HG03039 (cell line): ENCODE measurements at regions not wholly inside any gene's neighbourhood (a gene's known extent, or its start where the extent isn't known, plus 50 kb on each side); places are given as distances from the start of the nearest gene placed in this dataset.
"Not testable (repeated sequence)": the region's sequence is repeated elsewhere in the genome, so short reads cannot be mapped to it uniquely, and the experiment has no call there.

ENCODE experiments used
- ATAC-seq: cut with Tn5 transposase; IDR thresholded peaks from one replicate; pipeline ENCODE4 v1.9.1; 2021; ENCODE audit warnings: mild to moderate bottlenecking, moderate library complexity; ENCODE audit not compliant: unreplicated experiment

DNA sequence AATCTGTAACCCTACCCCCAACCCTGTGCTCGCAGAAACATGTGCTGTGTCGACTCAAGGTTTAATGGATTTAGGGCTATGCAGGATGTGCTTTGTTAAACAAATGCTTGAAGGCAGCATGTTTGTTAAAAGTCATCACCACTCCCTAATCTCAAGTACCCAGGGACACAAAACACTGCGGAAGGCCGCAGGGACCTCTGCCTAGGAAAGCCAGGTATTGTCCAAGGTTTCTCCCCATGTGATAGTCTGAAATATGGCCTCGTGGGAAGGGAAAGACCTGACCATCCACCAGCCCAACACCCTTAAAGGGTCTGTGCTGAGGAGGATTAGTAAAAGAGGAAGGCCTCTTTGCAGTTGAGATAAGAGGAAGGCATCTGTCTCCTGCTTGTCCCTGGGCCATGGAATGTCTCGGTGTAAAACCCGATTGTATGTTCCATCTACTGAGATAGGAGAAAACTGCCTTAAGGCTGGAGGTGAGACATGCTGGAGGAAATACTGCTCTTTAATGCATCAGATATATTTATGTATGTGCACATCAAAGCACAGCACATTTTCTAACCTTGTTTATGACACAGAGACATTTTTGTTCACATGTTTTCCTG, 94.4 kb downstream of the LSM3 start:
- not testable (repeated sequence) for ATAC-seq

DNA sequence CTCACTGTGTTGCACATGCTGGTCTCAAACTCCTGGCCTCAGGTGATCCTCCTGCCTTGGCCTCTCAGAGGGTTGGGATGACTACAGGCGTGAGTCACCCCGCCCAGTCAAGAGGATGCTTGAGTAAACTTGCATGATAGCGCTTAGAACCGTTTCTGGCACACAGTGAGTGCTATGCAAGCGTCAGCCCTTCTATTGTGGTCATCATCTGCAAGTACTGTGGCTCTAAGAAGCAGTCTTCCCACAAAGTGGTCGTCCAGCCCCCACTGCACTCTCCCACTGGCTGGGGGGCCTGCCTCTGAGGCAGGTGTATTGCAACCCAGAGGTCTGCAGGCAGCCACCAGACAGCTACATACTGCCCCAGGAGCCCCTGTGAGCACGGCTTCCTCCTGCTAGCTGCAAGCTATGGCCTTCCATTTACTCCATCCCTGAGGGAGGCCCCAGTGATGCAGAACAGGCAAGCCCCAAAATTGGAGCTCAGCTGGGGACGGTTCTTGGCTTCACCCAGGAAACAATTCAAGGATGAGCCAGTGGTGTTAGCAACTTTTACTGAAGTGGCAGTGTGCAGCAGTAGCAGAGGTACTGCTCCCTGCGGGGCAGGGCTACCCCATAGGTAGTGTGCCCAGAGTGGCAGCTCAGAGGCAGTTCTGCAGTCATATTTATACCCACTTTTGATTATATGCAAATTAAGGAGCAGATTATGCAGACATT, 95.4 kb downstream of the LSM3 start:
- ATAC-seq = no peak

DNA sequence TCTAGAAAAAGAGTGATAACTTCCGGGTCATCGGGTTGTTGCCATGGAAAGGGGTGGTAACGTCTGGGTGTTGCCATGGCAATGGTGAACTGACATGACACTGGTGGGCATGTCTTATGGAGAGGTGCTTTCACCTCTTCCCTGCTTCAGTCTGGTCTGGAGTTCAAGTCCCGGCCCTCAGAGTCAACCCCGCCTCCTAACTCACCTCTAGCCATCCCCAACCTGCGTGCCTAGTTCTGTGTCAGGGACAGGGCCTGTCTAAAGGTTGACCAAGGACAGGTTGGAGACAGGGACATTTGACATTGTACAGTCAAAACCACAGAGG, 96.0 kb downstream of the LSM3 start:
- no peak for ATAC-seq

DNA sequence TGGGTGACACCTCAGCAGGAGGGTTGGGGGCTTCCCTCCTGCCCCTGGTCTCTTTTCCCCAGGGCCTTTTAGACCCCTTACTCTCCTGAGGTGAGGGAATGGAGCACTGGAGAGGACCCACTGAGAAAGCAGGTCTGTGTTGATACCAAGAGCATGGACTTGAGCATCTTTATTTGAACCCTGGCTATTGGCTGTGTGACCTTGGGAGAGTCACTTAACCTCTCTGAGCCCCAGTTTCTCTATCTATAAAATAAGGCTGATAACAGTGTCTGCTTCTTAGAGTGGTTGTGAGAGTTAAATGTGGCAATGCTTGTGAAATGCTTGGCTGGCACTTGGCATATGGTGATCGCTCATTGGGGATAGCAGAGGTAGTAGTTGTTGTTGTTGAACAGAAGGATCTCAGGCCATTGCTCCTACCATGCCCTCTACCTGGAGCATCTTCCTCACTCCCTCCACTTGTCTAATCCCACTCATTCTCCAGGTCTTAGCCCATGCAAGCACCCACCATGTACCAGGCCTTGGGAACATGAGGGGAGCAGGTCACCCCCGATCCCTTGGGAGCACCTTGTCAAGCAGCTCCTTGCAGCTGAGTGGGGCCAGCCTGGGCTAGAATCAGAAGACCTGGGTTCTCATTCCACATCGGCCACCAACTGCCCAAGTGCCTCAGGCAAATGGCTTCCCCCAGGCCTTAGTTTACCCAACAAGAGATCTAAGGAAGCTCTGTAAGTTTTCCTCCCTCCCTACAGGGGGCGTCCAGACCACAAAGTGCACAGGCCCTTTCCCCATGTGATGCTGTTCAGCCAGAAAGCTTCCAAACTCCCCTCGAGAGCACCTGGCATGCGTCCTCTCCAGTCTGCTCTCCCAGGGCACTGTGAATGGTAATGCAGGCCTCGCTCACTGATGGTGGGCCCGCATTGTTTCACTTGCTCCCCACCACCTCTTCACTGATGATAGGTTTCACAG, 96.7 kb downstream of the LSM3 start:
- no peak for ATAC-seq

DNA sequence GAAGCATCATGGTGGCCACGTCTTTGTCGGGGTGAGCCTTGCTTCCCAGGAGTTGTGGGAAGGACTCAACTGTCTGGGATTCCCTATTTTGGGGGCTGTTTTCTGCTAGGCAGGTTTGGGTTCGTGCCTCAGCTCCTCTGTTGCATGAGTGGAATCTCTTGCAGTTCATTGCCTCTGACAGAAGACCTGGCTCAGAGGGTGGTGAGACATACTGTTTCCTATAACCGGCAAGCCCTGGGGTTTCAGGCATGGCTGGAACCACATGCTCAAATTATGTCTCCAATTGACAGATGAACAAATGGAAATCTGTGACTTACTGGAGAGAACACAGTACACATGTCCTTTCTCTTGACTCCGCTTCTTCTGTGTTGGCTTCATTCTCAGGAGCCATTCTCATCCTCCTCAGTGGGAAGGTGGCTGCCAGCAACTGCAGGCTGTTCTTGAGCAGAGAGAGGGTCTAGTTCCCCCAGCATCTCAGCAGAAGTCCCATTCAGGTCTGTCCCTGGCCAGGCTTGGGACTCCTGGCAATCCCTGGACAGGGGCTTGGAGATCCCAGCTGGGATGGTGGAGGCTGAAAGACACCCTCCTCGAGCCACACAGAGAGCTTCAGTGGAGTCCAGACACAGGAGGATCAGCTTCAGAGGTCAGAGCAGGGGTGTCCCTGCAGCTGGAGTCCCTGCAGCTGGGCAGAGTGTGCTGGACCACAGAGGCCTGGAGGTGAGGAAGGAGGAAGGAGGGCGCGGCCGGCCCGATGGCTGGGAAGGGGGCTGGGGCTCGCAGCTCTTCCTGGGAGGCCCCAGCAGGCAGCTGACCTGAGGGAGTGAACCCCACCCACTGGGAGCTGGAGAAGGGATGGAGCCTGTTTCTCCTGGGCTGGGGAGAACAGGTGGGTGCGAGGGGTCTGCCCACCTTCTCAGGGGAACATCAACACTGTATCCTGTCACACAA, 97.6 kb downstream of the LSM3 start:
- ATAC-seq = no peak

DNA sequence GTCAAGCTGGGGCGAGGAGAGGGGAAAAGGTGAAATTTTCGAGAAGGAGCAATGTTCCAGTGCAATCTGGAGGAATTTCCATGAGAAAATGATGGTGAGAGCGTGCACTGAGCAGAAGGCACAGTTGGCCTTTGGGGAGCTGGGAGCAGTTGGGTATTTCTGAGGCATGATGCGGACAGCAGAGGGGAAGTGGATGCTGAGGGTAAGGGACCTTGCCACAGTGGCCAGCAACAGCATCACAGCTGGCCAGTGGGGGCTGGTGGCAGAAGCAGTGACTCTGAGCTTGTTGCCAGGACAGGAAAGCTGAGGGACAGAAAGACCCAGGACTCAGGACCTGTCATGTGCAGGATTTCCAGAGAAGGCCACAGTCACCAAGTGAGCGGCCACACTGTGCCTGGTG, 98.9 kb downstream of the LSM3 start:
- ATAC-seq = no peak

DNA sequence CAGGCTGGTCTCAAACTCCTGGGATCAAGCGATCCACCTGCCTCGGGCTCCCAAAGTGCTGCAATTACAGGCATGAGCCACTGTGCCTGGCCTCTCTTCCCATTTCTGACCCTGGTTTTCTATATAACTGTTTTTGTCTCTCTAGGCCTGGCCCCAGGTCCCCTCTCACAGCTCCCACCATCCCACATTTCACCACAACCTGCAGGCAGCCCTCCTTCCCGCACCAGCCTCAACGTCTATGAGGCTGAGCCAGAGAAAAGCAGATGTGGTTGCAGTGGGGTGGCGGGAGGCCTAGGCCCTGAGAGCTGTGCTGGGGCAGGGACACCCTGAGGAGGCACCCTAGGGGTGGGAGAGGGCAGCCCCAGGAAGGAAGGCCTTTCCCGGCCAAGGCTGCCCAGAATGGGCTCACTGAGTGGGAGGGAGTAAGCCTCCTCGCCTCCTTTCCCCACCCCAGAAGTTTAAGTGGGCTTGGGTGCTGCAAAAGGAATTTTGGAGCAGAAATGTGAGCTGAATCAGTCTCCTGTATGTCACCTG, 99.7 kb downstream of the LSM3 start:
- ATAC-seq = no peak

DNA sequence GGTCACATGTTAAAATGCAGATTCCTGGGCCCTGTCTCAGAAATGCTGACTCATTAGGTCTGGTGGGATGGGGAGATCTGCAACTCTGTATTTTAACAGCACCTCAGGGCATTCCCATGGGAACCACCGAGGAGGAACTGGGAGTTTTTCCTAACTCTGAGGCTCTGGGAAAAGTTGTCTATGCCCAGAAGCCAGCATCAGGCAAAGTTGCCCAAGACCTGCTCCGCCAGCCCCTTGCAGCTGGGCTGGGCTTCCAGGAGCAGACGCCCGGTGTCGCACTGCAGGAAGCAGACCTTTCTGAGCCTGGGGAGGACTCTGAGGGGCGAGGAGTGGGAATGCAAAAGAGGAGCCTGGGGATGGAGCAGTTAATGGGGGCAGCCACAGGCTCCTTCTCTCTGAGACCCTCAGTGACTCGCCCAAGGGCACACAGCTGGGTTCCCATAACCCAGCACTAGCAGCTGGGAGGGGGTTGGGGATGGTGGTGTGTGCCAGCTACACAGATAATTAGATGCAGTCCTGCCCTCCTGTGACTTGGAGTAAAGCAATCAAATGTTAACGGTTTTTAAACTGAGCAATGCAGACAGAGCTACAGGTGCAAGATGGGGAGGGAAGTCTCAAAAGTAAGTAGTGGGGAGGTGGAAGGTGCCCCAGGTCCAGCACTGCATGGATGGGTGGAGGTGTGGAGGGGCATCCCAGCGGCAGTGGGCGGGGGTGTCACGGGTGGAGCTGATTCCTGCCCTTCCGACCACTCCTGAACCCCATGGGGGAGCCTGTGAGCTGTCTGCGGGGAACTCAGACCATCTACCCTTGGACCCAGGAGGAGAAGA, 100.4 kb downstream of the LSM3 start:
- no peak for ATAC-seq

DNA sequence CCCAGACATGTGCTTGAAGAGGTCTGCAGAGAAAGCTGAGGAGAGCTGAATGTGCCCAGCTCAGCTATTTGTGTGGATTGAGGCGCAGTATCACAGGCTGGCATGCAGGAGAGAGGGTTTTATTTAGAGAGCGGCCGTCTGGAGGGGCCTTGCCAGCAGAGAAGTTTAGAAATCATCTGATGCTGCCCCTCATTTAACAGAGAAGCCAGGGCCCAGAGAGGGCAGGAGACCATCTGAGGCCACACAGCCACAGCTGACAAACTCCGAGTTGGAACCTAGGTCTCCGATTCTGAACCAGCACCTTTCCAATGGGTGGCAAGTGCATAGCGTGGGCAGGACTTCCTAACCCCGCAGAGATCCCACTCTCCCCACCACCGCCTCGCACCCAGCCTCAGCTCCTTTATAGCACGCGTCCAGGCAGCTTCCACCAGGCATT, 101.0 kb downstream of the LSM3 start:
- no peak for ATAC-seq

DNA sequence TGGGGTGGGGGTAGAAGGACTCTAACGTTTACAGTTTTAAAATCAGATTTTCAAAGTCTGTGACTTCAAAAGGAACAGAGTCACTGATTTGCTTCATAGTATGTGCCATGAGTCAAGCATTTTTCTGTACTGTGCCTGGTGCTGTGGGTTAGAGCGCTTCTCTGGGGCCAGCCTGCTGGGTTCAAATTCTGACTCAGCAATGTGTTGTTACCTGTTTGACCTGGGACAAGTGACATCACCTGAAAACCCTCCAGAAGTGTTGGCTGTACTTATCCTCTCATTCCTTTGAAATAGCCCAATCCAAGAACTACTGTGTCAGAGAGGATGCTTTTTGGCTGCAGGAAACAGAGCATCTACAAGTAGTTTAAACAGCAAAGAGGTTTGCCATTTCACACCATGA, 101.7 kb downstream of the LSM3 start:
- ATAC-seq = no peak

DNA sequence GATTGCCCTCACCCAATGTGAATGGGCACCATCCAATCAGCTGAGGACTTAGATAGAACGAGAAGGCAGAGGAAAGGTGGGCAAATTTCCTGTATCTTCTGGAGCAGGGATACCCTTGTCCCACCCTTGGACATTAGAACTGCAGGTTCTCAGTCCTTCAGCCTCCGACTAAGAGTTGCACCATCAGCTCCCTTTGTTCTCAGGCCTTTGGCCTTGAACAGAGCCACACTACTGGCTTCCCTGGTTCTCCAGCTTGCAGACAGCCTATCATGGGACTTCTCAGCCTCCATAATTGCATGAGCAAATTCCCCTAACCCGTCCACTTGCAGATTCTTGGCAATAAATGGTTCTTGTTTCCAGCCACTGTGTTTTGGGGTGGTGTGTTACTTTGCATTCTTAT, 102.4 kb downstream of the LSM3 start:
- no peak for ATAC-seq

DNA sequence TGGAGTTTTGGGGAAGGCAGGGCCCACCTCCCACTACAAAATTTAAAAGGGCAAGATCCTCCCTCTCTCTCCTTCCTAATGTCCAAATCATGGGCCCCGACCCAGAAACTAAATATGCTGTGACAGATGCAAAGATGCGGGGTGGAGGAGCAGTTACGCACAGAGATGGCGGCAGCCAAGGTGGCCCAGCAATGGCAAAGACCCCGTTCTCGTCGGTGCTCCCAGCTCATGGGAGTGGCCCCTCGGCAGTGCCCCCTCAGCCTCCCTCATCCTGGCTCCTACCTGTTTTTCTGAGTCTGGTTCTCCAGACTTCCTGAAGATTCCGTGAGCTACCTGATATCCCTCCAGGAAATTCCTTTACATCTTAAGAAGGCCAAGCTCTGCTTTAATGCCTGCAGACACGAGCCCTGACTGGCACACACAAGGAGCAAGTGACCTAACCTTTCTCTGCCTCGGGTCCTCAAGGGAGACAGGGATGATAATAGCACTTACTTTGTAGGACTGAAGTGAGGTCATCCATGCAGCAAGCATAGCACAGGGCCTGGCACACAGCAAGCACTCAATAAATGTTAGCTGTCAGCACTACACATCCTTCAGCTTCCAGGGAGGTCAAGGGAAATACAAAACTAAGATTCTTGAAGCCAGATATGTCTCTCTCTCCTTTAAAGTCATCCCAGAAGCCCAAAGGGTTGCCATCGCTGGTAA, 103.5 kb downstream of the LSM3 start:
- ATAC-seq = no peak

DNA sequence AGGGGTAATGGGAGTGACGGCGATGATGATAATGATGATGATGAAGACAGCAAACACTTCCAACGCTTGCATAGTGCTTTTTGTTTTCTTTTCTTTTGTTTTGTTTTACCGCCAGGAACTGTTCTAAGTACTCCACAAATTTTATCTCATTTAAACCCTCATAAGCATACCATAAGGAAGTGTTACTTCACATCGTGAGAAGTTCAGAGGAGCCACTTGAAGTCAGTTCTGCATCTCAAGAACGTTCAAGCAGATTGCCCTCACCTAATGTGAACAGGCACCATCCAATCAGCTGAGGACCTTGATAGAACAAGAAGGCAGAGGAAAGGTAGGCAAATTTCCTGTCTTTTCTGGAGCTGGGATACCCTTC, 104.1 kb downstream of the LSM3 start:
- ATAC-seq = no peak

DNA sequence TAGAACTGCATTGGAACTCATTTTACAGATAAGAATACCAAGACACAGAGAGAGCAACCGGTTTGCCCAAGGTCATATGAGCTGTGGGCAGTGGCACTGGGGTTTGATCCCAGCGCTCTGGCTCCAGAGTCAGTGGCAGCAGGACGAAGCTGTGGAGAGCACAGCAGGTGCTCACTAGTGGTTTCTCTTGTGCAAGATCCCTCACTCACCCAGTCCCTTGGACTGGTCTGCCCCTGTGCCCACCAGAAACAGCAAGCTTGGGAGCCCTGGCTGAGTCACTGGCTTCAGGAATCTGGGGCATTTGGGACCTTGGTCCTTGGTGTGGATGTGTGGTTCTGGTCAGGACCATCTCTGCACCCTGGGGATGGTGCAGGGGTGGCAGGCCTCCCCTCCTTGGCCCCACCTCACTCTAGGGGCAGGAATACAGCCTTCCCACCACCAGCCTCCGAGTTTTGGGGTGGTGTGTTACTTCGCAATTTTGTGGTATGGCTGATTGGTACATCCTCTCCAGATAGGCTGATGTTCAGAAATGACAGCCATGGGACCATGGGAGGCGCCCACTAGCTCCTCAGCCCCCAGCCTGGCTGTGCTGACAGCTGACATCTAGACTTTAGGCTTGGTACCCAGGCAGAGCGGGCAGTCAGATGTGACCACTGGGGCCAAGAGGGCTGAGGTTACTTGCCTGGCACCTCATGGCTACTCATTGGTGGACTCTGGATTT, 104.6 kb downstream of the LSM3 start:
- ATAC-seq = no peak

DNA sequence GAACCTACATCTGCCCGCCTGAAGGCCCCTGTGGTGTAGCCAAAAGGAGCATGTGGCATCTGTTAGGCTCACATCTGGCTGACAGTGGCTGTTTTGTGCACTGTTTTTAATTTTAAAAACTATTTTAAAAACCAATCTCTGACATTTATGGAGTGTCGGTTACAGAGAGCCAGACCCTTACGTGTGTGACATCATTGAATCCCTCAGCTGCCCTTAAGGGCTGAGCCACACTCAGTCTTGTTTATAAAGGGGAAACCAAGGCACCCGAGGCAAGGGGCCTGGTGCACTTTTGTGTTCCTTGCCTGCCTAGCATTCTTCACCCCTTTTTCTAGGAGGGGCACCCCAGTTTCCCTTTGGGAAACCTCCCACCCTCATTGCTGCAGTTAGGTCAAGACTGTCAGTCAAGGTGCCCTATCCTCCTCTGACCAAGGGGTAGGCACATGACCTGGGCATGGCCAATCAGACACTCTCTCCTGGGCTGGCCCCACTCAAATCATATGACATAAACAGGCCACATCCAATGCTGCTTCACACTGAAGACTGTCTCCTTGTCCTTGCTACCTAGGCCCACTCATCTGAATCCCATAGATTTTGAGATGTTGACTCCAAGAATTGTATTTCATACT, 105.3 kb downstream of the LSM3 start:
- no peak for ATAC-seq

DNA sequence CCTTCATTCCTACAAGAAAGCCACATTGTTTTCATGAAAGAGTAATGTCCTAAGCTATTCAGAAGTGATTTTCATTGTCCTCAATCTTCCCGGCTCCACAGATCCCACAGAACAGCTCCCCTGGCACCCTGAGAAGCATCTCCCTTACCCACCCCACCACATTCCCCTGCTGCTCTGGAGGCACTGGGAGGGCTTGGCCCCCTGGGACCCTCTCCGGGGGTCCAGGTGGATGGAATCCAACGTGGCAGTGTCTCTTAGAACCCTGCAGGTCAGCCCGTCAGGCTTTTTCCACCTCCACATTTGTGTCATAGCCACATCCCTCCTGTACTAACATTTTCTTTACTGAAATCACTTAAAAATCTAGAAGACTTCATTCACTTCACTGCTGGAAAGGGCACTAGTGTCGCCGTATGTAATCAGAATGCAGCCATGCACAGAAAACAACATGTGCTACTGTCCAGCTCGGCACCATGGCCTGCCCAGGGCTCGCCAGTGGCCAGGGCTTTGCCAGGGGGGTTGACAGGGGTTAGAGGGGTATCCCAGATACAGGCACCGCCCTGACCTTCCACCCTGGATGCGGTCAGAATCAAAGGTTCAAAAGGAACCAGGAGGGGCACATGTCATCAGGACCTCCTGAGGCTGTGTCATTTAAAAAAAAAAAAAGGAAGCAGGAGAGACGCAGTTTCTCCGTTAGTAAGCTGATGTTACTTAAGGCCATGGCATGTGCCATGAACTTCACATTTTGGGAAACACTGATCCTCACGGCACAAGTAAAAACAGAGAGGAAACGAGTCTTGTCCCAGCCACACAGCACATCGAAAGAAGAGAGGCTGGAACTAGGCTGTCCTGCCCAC, 106.3 kb downstream of the LSM3 start:
- ATAC-seq = no peak

DNA sequence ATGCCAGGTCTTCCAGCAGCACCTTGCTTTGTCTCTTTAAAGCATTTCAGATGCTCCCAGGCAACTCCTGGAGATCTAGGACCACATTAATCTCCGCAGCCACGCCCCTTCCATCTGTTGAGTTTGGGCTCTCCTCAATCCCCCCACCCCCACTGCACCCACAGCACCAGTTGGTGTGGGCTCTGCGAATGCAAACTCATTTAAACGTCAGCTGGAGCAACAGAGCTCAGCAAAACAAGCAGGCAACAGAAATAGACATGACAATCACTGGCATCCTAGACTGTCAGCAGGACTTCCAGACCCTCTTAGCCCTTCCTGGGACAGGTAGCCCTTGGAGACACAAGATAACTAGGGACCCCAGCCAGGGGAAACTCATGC, 106.9 kb downstream of the LSM3 start:
- no peak for ATAC-seq
